T-cell (primary cell): ENCODE measurements at regions not wholly inside any gene's neighbourhood (a gene's known extent, or its start where the extent isn't known, plus 50 kb on each side); places are given as distances from the start of the nearest gene placed in this dataset.

Experiments
- ATAC-seq, 4 experiments: fragments of 200-7000 bp in 3 of 4; fragments of 150-1000 bp in 1 of 4; cut with Tn5 transposase; replicated peaks in 1 of 4; 1 replicate in 3 of 4; 2 replicates in 1 of 4; pipeline ENCODE4 v1.10.0; 2021; ENCODE audit warnings: moderate library complexity in 3 of 4, mild to moderate bottlenecking in 2 of 4, moderate number of reproducible peaks in 1 of 4
- CTCF ChIA-PET, 2 donors: fragments of 300-600 bp; sonication (Branson Sonifier 250); formaldehyde crosslinking; loops; one replicate each; lab custom pipeline; 2022; ENCODE audit warnings: antibody characterized with exemption in 2 of 2; lab: Charles Lee
- POLR2A ChIA-PET, 2 donors: fragments of 300-600 bp; sonication (Branson Sonifier 250); formaldehyde crosslinking; loops; one replicate each; lab custom pipeline; 2022; ENCODE audit warnings: antibody characterized with exemption in 2 of 2; lab: Charles Lee
- DNase-seq, 35 experiments: peaks; one replicate each; pipeline versions ENCODE4 v3.0.0 to v3.0.0-alpha.2; 2013 to 2023
- H3K27ac ChIP-seq: one replicate; pipeline ENCODE4 v1.5.1; 2013; ENCODE audit warnings: low read length
- H3K27me3 ChIP-seq, 2 experiments: replicated peaks in 1 of 2; 1 replicate in 1 of 2; 2 replicates in 1 of 2; pipeline versions ENCODE4 v1.6.1 to v1.7.0; 2013; ENCODE audit warnings: low read length in 1 of 2, mixed read lengths in 1 of 2; ENCODE audit not compliant: control insufficient read depth in 2 of 2, insufficient read depth in 2 of 2; ENCODE audit errors: extremely low read depth in 1 of 2
- H3K36me3 ChIP-seq, 2 donors: 1 replicate in 1 of 2; 2 replicates in 1 of 2; pipeline versions ENCODE4 v1.6.1 to v1.7.0; 2013; ENCODE audit warnings: low read length in 1 of 2; ENCODE audit not compliant: control insufficient read depth in 2 of 2, insufficient read depth in 1 of 2; ENCODE audit errors: extremely low read depth in 1 of 2
- H3K4me1 ChIP-seq, 2 experiments: 1 replicate in 1 of 2; 2 replicates in 1 of 2; pipeline versions ENCODE4 v1.6.1 to v1.7.0; 2013; ENCODE audit warnings: low read length in 2 of 2, mixed read lengths in 1 of 2; ENCODE audit not compliant: insufficient read depth in 2 of 2, control insufficient read depth in 1 of 2; ENCODE audit errors: extremely low read depth in 1 of 2
- H3K4me3 ChIP-seq, 2 donors: 1 replicate in 1 of 2; 2 replicates in 1 of 2; pipeline versions ENCODE4 v1.5.1 to v1.7.0; 2013; ENCODE audit warnings: mild to moderate bottlenecking in 2 of 2, low read length in 1 of 2, moderate library complexity in 1 of 2; ENCODE audit not compliant: control insufficient read depth in 1 of 2; ENCODE audit errors: extremely low read depth in 1 of 2
- H3K9me3 ChIP-seq: 2 replicates; pipeline ENCODE4 v1.7.0; 2013
- H3K27ac Mint-ChIP-seq, 2 donors: one replicate each; pipeline ENCODE4 v1.8.0; 2020 to 2021; ENCODE audit warnings: mild to moderate bottlenecking in 2 of 2, mixed read lengths in 2 of 2
- H3K27me3 Mint-ChIP-seq, 2 donors: one replicate each; pipeline ENCODE4 v1.8.0; 2021 to 2022; ENCODE audit warnings: mixed read lengths in 2 of 2
- H3K36me3 Mint-ChIP-seq: one replicate; pipeline ENCODE4 v1.8.0; 2021; ENCODE audit warnings: mixed read lengths
- H3K4me1 Mint-ChIP-seq, 3 donors: one replicate each; pipeline ENCODE4 v1.8.0; 2020 to 2022; ENCODE audit warnings: mixed read lengths in 3 of 3, mild to moderate bottlenecking in 1 of 3
- H3K4me3 Mint-ChIP-seq, 3 donors: one replicate each; pipeline ENCODE4 v1.8.0; 2020 to 2022; ENCODE audit warnings: mild to moderate bottlenecking in 3 of 3, mixed read lengths in 3 of 3, moderate library complexity in 3 of 3
- H3K9me3 Mint-ChIP-seq, 3 donors: one replicate each; pipeline ENCODE4 v1.8.0; 2020 to 2022; ENCODE audit warnings: mixed read lengths in 3 of 3
- WGBS: methylation state at CpG from one replicate; pipeline ENCODE4 v1.1.5; 2013; ENCODE audit warnings: missing lambda C conversion rate; ENCODE audit not compliant: insufficient coverage; 5-methylcytosine and 5-hydroxymethylcytosine counted together

- no peaks in the 10 kb centered on the region for H3K4me1 ChIP-seq
- POLR2A ChIA-PET = no interaction called here
- H3K27ac ChIP-seq = no peak overlapping the region
- no peak for DNase-seq
- 50% methylated on average over 1 of the region's 4 CpGs for WGBS
- no peaks in the 10 kb centered on the region for H3K36me3 Mint-ChIP-seq
- no peak overlapping the region for H3K4me3 Mint-ChIP-seq
- no peak for ATAC-seq
- CTCF ChIA-PET = no interaction called here
- H3K9me3 Mint-ChIP-seq = no peaks in the 10 kb centered on the region
- peaks cover 0 to 6% of the 10 kb centered on the region in 2 experiments for H3K27me3 ChIP-seq
- H3K9me3 ChIP-seq = no peaks in the 10 kb centered on the region
- no peak overlapping the region for H3K4me3 ChIP-seq
- H3K4me1 Mint-ChIP-seq = no peaks in the 10 kb centered on the region
- no peak overlapping the region for H3K27ac Mint-ChIP-seq
- no peaks in the 10 kb centered on the region for H3K36me3 ChIP-seq
- H3K27me3 Mint-ChIP-seq = no peaks in the 10 kb centered on the region
Measured at GRCh38 chr3:14338242-14338641, 64.2 kb upstream of the SLC6A6 start.

GRCh38 chr3:14338898-14339458, 63.4 kb upstream of the SLC6A6 start:
- no peaks in the 10 kb centered on the region for H3K9me3 Mint-ChIP-seq
- DNase-seq (no peak), ATAC-seq (no peak)
- no peak overlapping the region for H3K27ac Mint-ChIP-seq
- no peaks in the 10 kb centered on the region for H3K27me3 Mint-ChIP-seq
- no peaks in the 10 kb centered on the region for H3K4me1 Mint-ChIP-seq
- H3K4me3 Mint-ChIP-seq = no peak overlapping the region
- H3K27ac ChIP-seq = no peak overlapping the region
- H3K36me3 Mint-ChIP-seq = no peaks in the 10 kb centered on the region
- ChIA-PET CTCF (no interaction called here), POLR2A (no interaction called here)
- H3K36me3 ChIP-seq = no peaks in the 10 kb centered on the region
- 79% methylated on average over 5 of the region's 7 CpGs for WGBS
- H3K27me3 ChIP-seq = peaks cover 0 to 6% of the 10 kb centered on the region in 2 experiments
- no peak overlapping the region for H3K4me3 ChIP-seq
- H3K9me3 ChIP-seq = no peaks in the 10 kb centered on the region
- no peaks in the 10 kb centered on the region for H3K4me1 ChIP-seq

GRCh38 chr3:14340960-14341708, 61.3 kb upstream of the SLC6A6 start:
- H3K4me1 ChIP-seq = no peaks in the 10 kb centered on the region
- 92% methylated on average over 9 of the region's 14 CpGs for WGBS
- CTCF ChIA-PET = no interaction called here

GRCh38 chr3:14343338-14344112, 58.9 kb upstream of the SLC6A6 start:
- H3K4me3 ChIP-seq = no peak overlapping the region
- no peak for ATAC-seq
- Mint-ChIP-seq H3K36me3 (no peaks in the 10 kb centered on the region), H3K27ac (no peak overlapping the region), H3K4me3 (no peak overlapping the region), H3K27me3 (no peaks in the 10 kb centered on the region), H3K9me3 (no peaks in the 10 kb centered on the region), H3K4me1 (no peaks in the 10 kb centered on the region)
- no peaks in the 10 kb centered on the region for H3K36me3 ChIP-seq
- ChIA-PET POLR2A (no interaction called here), CTCF (no interaction called here)
- H3K27ac ChIP-seq = no peak overlapping the region
- H3K27me3 ChIP-seq = peaks cover 0 to 17% of the 10 kb centered on the region in 2 experiments
- no peak for DNase-seq
- 89% methylated on average over 20 of the region's 21 CpGs for WGBS
- no peaks in the 10 kb centered on the region for H3K9me3 ChIP-seq
- no peaks in the 10 kb centered on the region for H3K4me1 ChIP-seq

More at GRCh38 chr3:14340960-14341708, 61.3 kb upstream of the SLC6A6 start:
- Mint-ChIP-seq H3K27me3 (no peaks in the 10 kb centered on the region), H3K9me3 (no peaks in the 10 kb centered on the region), H3K36me3 (no peaks in the 10 kb centered on the region), H3K4me1 (no peaks in the 10 kb centered on the region), H3K4me3 (no peak overlapping the region), H3K27ac (no peak overlapping the region)
- Histone ChIP-seq H3K9me3 (no peaks in the 10 kb centered on the region), H3K4me3 (no peak overlapping the region), H3K27me3 (peaks cover 0 to 10% of the 10 kb centered on the region in 2 experiments), H3K36me3 (no peaks in the 10 kb centered on the region), H3K27ac (no peak overlapping the region)
- ATAC-seq = no peak
- DNase-seq = no peak
- POLR2A ChIA-PET = no interaction called here

DNA sequence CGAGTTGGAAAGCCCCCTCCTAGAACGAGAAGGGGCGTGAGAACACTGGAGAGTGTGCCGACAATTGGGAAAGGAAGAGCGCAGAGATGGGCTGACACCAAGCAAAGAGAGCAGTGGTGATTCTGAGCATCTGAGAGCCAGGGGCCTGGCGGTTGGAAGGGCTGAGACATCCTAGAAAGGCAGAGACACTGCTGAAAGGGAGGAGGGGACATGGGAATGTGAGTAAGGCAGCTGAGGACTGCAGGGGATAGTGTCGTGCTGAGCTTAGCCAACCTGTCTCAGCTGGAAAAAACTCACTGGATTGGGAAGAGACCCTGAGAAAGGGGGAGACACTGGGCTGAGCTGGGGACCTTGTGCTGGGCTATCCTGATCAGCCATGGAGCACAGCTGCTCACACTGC, 58.1 kb upstream of the SLC6A6 start:
- no peak overlapping the region for H3K27ac Mint-ChIP-seq
- peaks cover 0 to 17% of the 10 kb centered on the region in 2 experiments for H3K27me3 ChIP-seq
- H3K4me1 ChIP-seq = no peaks in the 10 kb centered on the region
- no peaks in the 10 kb centered on the region for H3K27me3 Mint-ChIP-seq
- ChIA-PET CTCF (no interaction called here), POLR2A (interaction anchor here in 1 of 2 donors (0.7 kb wide), 1 partner anchor 266 kb away, joined by 3 read pairs; no protein-coding TSS in a partner anchor)
- ATAC-seq (no peak), DNase-seq (no peak)
- H3K4me3 Mint-ChIP-seq = no peak overlapping the region
- no peaks in the 10 kb centered on the region for H3K9me3 Mint-ChIP-seq
- no peaks in the 10 kb centered on the region for H3K9me3 ChIP-seq
- H3K4me1 Mint-ChIP-seq = no peaks in the 10 kb centered on the region
- H3K36me3 Mint-ChIP-seq = no peaks in the 10 kb centered on the region
- H3K36me3 ChIP-seq = no peaks in the 10 kb centered on the region
- WGBS = 90% methylated on average over 5 of the region's 7 CpGs
- no peak overlapping the region for H3K27ac ChIP-seq
- H3K4me3 ChIP-seq = no peak overlapping the region

DNA sequence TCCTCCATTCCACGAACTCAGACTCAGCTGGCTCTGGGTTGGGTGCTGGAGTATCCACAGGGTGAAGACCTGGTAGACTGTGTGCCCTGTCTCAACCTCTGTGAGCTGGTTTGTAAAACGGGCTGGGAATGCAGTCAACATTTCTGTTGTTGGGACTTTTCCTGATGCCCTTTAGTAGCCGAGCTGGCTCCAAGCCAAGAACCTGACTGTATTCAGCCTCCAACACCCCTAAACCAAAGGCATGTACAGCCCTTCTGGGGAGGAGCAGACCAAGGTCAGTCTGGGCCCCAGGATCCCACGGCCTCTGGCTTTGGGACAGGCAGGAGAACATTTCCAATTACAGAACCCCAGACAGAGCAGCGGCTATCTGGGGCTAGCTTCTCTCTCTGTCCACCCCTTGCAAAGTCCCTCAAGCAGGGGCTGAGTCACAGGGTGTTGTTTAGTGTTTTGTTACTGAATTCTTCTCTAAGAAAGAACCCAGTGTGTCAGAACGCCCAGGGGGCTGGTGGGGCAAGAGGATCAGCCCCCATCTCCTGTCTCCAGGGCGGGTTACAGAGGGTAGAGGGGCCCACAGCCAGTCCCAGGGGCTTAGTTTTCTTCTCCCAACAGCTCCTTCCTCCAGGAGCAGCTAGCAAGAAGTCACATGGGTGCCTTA, 56.8 kb upstream of the SLC6A6 start:
- H3K27ac Mint-ChIP-seq = no peak overlapping the region
- no peak for DNase-seq
- WGBS = 70% methylated on average over 6 of the region's 7 CpGs
- H3K9me3 Mint-ChIP-seq = no peaks in the 10 kb centered on the region
- no peaks in the 10 kb centered on the region for H3K4me1 Mint-ChIP-seq
- POLR2A ChIA-PET = no interaction called here
- H3K27ac ChIP-seq = no peak overlapping the region
- no peaks in the 10 kb centered on the region for H3K27me3 Mint-ChIP-seq
- H3K4me3 ChIP-seq = no peak overlapping the region
- no peaks in the 10 kb centered on the region for H3K4me1 ChIP-seq
- H3K36me3 Mint-ChIP-seq = no peaks in the 10 kb centered on the region
- no peak for ATAC-seq
- H3K27me3 ChIP-seq = peaks cover 0 to 12% of the 10 kb centered on the region in 2 experiments
- no peak overlapping the region for H3K4me3 Mint-ChIP-seq
- no peaks in the 10 kb centered on the region for H3K36me3 ChIP-seq
- CTCF ChIA-PET = no interaction called here
- no peaks in the 10 kb centered on the region for H3K9me3 ChIP-seq
